ENCODE measurements at regions not wholly inside any gene's neighbourhood (a gene's known extent, or its start where the extent isn't known, plus 50 kb on each side); places are given as distances from the start of the nearest gene placed in this dataset.

GRCh38 chr9:87824886-87825285 lies 57.8 kb upstream of the SPATA31E1 start:
- Histone ChIP-seq H3K4me3 (ENCODE audit: low read length) (no peak overlapping the region), H3K4me2 (ENCODE audit: low read length) (no peak overlapping the region), H3K9ac (ENCODE audit: low read length) (no peak overlapping the region), H3K27ac (ENCODE audit: low read length) (no peak overlapping the region), H3K36me3 (replicated peaks; ENCODE audit: low read depth, low read length) (no peaks in the 10 kb centered on the region), H2AFZ (ENCODE audit: low read depth, low read length) (no peak overlapping the region), H3K9me3 (ENCODE audit: insufficient read depth, low read length) (no peaks in the 10 kb centered on the region), H3K79me2 (ENCODE audit: low read length) (no peaks in the 10 kb centered on the region), H3K4me1 (ENCODE audit: low read length) (no peaks in the 10 kb centered on the region), H4K20me1 (ENCODE audit: insufficient read depth, low read length) (no peaks in the 10 kb centered on the region), H3K27me3 (ENCODE audit: low read depth, low read length) (no peaks in the 10 kb centered on the region)
- TF ChIP-seq EZH2phosphoT487 (IDR thresholded peaks at IDR 0.05; ENCODE audit: low read depth): no peak

GRCh38 chr9:87826331-87826730 lies 56.3 kb upstream of the SPATA31E1 start:
- H3K9me3 ChIP-seq (ENCODE audit: insufficient read depth, low read length): no peaks in the 10 kb centered on the region
- no peak overlapping the region for H3K27ac ChIP-seq (ENCODE audit: low read length)
- no peak overlapping the region for H3K4me2 ChIP-seq (ENCODE audit: low read length)
- H3K36me3 ChIP-seq (replicated peaks; ENCODE audit: low read depth, low read length): no peaks in the 10 kb centered on the region
- H2AFZ ChIP-seq (ENCODE audit: low read depth, low read length): no peak overlapping the region
- no peaks in the 10 kb centered on the region for H3K27me3 ChIP-seq (ENCODE audit: low read depth, low read length)
- no peak overlapping the region for H3K9ac ChIP-seq (ENCODE audit: low read length)
- no peaks in the 10 kb centered on the region for H3K79me2 ChIP-seq (ENCODE audit: low read length)
- H3K4me3 ChIP-seq (ENCODE audit: low read length): no peak overlapping the region
- TF ChIP-seq CTCF (IDR thresholded peaks at IDR 0.05; ENCODE audit: low read depth, low read length) (no peak), EZH2phosphoT487 (IDR thresholded peaks at IDR 0.05; ENCODE audit: low read depth) (no peak)
- H4K20me1 ChIP-seq (ENCODE audit: insufficient read depth, low read length): no peaks in the 10 kb centered on the region
- H3K4me1 ChIP-seq (ENCODE audit: low read length): no peaks in the 10 kb centered on the region

GRCh38 chr9:87827341-87827740 lies 55.3 kb upstream of the SPATA31E1 start:
- H3K4me2 ChIP-seq (ENCODE audit: low read length): no peak overlapping the region
- no peaks in the 10 kb centered on the region for H3K36me3 ChIP-seq (replicated peaks; ENCODE audit: low read depth, low read length)
- no peaks in the 10 kb centered on the region for H4K20me1 ChIP-seq (ENCODE audit: insufficient read depth, low read length)
- TF ChIP-seq CTCF (IDR thresholded peaks at IDR 0.05; ENCODE audit: low read depth, low read length): no peak
- no peaks in the 10 kb centered on the region for H3K27me3 ChIP-seq (ENCODE audit: low read depth, low read length)
- H3K4me1 ChIP-seq (ENCODE audit: low read length): no peaks in the 10 kb centered on the region
- H3K79me2 ChIP-seq (ENCODE audit: low read length): no peaks in the 10 kb centered on the region
- H3K9me3 ChIP-seq (ENCODE audit: insufficient read depth, low read length): no peaks in the 10 kb centered on the region
- H2AFZ ChIP-seq (ENCODE audit: low read depth, low read length): no peak overlapping the region
- no peak overlapping the region for H3K27ac ChIP-seq (ENCODE audit: low read length)
- H3K9ac ChIP-seq (ENCODE audit: low read length): no peak overlapping the region
- no peak overlapping the region for H3K4me3 ChIP-seq (ENCODE audit: low read length)

- no peaks in the 10 kb centered on the region for H3K4me1 ChIP-seq (ENCODE audit: low read length)
- H3K79me2 ChIP-seq (ENCODE audit: low read length): no peaks in the 10 kb centered on the region
- H4K20me1 ChIP-seq (ENCODE audit: insufficient read depth, low read length): no peaks in the 10 kb centered on the region
- H3K9me3 ChIP-seq (ENCODE audit: insufficient read depth, low read length): no peaks in the 10 kb centered on the region
- no peaks in the 10 kb centered on the region for H3K36me3 ChIP-seq (replicated peaks; ENCODE audit: low read depth, low read length)
- H3K27me3 ChIP-seq (ENCODE audit: low read depth, low read length): no peaks in the 10 kb centered on the region
- H3K27ac ChIP-seq (ENCODE audit: low read length): no peak overlapping the region
- H3K4me2 ChIP-seq (ENCODE audit: low read length): no peak overlapping the region
- H2AFZ ChIP-seq (ENCODE audit: low read depth, low read length): no peak overlapping the region
- H3K4me3 ChIP-seq (ENCODE audit: low read length): no peak overlapping the region
- TF ChIP-seq EZH2phosphoT487 (IDR thresholded peaks at IDR 0.05; ENCODE audit: low read depth) (no peak), CTCF (IDR thresholded peaks at IDR 0.05; ENCODE audit: low read depth, low read length) (no peak)
- no peak overlapping the region for H3K9ac ChIP-seq (ENCODE audit: low read length)
Observed at GRCh38 chr9:87829756-87830155, 52.9 kb upstream of the SPATA31E1 start.

GRCh38 chr9:87830446-87830845 lies 52.2 kb upstream of the SPATA31E1 start:
- Histone ChIP-seq H3K4me2 (ENCODE audit: low read length) (no peak overlapping the region), H3K27ac (ENCODE audit: low read length) (no peak overlapping the region), H3K9ac (ENCODE audit: low read length) (no peak overlapping the region), H3K79me2 (ENCODE audit: low read length) (no peaks in the 10 kb centered on the region), H2AFZ (ENCODE audit: low read depth, low read length) (no peak overlapping the region), H3K4me1 (ENCODE audit: low read length) (no peaks in the 10 kb centered on the region), H3K4me3 (ENCODE audit: low read length) (no peak overlapping the region), H3K27me3 (ENCODE audit: low read depth, low read length) (no peaks in the 10 kb centered on the region), H4K20me1 (ENCODE audit: insufficient read depth, low read length) (no peaks in the 10 kb centered on the region), H3K9me3 (ENCODE audit: insufficient read depth, low read length) (no peaks in the 10 kb centered on the region), H3K36me3 (replicated peaks; ENCODE audit: low read depth, low read length) (no peaks in the 10 kb centered on the region)
- TF ChIP-seq EZH2phosphoT487 (IDR thresholded peaks at IDR 0.05; ENCODE audit: low read depth) (no peak), CTCF (IDR thresholded peaks at IDR 0.05; ENCODE audit: low read depth, low read length) (no peak)
